ENCODE measurements at regions not wholly inside any gene's neighbourhood (a gene's known extent, or its start where the extent isn't known, plus 50 kb on each side); places are given as distances from the start of the nearest gene placed in this dataset.

- TF ChIP-seq, protein P1, sequence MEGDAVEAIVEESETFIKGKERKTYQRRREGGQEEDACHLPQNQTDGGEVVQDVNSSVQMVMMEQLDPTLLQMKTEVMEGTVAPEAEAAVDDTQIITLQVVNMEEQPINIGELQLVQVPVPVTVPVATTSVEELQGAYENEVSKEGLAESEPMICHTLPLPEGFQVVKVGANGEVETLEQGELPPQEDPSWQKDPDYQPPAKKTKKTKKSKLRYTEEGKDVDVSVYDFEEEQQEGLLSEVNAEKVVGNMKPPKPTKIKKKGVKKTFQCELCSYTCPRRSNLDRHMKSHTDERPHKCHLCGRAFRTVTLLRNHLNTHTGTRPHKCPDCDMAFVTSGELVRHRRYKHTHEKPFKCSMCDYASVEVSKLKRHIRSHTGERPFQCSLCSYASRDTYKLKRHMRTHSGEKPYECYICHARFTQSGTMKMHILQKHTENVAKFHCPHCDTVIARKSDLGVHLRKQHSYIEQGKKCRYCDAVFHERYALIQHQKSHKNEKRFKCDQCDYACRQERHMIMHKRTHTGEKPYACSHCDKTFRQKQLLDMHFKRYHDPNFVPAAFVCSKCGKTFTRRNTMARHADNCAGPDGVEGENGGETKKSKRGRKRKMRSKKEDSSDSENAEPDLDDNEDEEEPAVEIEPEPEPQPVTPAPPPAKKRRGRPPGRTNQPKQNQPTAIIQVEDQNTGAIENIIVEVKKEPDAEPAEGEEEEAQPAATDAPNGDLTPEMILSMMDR (IDR thresholded peaks at IDR 0.05), result no peak
- TF ChIP-seq EZH2 (IDR thresholded peaks at IDR 0.05; ENCODE audit: borderline replicate concordance, insufficient read depth, low read depth, low read length, poor library complexity, severe bottlenecking), result no peak
Observed at GRCh38 chr14:62253171-62253570, 491.0 kb downstream of the SNAPC1 start.
